ENCODE measurements at regions not wholly inside any gene's neighbourhood (a gene's known extent, or its start where the extent isn't known, plus 50 kb on each side); places are given as distances from the start of the nearest gene placed in this dataset.

- no peak for DNase-seq (ENCODE audit: low read depth)
These were observed 363.8 kb upstream of the USP15 start for GRCh38 chr12:61896436-61896835.

- DNase-seq (ENCODE audit: low read depth): no peak
These were observed 357.8 kb upstream of the USP15 start for GRCh38 chr12:61902403-61902802.

- DNase-seq (ENCODE audit: low read depth): no peak
These were observed 349.1 kb upstream of the USP15 start for GRCh38 chr12:61911113-61911512.

- no peak for DNase-seq (ENCODE audit: low read depth)
These were observed 344.8 kb upstream of the USP15 start for GRCh38 chr12:61915420-61915819.

- no peak for DNase-seq (ENCODE audit: low read depth)
These were observed 343.4 kb upstream of the USP15 start for GRCh38 chr12:61916831-61917230.

DNA sequence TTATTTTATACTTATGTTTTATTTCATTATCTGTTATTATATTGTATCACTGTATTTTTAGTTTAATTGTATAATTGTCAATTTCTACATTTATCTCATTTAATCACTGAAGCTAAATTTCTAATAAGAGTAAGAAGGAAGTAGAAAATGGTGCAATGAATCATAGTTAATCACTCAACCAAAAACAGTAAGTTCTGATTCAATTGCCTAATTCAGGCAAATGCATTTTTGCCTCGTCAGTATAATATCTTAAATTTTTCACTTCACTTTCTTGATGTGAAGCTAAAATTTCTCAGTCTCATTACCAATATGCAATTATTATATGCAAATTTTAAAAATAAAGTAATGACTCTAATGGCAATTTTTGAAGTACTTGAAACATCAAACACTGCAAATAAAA lies 340.5 kb upstream of the USP15 start:
- no peak for DNase-seq (ENCODE audit: low read depth)

DNA sequence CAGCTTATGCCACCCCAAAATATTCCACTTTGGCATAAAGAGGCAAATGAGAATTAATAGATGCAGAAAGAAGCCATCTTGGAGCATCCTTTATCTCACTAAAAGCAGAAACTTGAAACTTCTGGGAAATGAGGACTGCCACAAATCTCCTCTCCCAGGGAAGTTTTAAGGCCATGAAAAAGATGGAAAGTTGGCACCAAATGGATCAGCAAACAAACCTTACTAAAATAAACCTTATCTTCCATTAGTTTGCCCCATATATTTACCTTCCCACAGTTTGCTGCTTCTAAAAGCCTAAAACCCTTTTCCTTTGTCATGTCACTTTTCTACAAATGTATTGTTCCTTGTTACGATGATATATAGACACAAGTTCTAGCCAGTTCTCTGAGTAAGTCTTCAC lies 340.0 kb upstream of the USP15 start:
- DNase-seq (ENCODE audit: low read depth): no peak

- no peak for DNase-seq (ENCODE audit: low read depth)
These were observed 337.1 kb upstream of the USP15 start for GRCh38 chr12:61923152-61923551.

- no peak for DNase-seq (ENCODE audit: low read depth)
These were observed 325.6 kb upstream of the USP15 start for GRCh38 chr12:61934564-61934963.

DNA sequence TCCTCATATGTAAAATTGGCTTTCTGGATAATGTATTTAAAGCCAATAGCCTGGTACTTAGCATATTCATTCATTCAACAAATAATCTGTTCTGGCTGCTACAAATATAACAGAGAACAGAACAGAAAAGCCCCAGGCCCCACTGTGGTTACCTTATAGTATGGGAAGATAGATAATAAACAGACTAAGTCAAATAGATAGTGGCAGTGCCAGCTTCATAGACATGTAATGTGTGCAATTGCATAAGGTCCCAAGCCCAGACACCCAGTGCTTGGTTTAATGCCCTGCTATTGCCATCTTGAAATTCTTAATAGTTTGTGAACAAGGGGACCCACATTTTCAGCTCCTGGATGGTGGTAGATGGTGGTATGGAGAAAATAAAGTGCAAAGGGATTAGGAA lies 320.2 kb upstream of the USP15 start:
- DNase-seq (ENCODE audit: low read depth): no peak

- no peak for DNase-seq (ENCODE audit: low read depth)
These were observed 303.7 kb upstream of the USP15 start for GRCh38 chr12:61956545-61956944.

GRCh38 chr12:61974461-61974860 lies 285.7 kb upstream of the USP15 start:
- DNase-seq (ENCODE audit: low read depth): no peak

GRCh38 chr12:61985830-61986229 lies 274.4 kb upstream of the USP15 start:
- DNase-seq (ENCODE audit: low read depth): no peak

GRCh38 chr12:61987173-61987572 lies 273.0 kb upstream of the USP15 start:
- DNase-seq (ENCODE audit: low read depth): no peak

GRCh38 chr12:61991661-61992060 lies 268.5 kb upstream of the USP15 start:
- no peak for DNase-seq (ENCODE audit: low read depth)

- DNase-seq (ENCODE audit: low read depth): peak; percentile 11
These were observed 266.4 kb upstream of the USP15 start for GRCh38 chr12:61993734-61994345.

- DNase-seq (ENCODE audit: low read depth): no peak
These were observed 263.5 kb upstream of the USP15 start for GRCh38 chr12:61996717-61997116.

- DNase-seq (ENCODE audit: low read depth): no peak
These were observed 261.4 kb upstream of the USP15 start for GRCh38 chr12:61998791-61999190.

DNA sequence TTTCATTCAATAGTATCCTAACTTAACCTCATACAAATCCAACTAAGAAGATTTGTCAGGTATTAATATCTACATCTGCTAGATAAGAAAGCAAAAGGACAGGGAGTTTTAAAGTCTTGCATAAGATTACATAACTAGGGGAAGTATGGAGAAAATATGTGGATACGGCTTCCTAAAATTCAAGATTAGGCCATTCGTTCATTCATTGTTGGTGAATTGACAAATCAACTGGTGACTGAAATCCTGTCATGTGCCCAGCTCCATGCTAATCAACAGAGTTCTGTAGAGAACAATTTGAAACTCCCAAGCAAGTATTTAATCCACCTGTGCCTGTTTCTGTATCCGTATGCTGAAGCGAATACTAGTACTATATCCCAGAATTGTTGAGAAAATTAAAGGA lies 260.9 kb upstream of the USP15 start:
- no peak for DNase-seq (ENCODE audit: low read depth)

- no peak for DNase-seq (ENCODE audit: low read depth)
These were observed 258.8 kb upstream of the USP15 start for GRCh38 chr12:62001424-62001823.

GRCh38 chr12:62003226-62003625 lies 257.0 kb upstream of the USP15 start:
- no peak for DNase-seq (ENCODE audit: low read depth)

DNA sequence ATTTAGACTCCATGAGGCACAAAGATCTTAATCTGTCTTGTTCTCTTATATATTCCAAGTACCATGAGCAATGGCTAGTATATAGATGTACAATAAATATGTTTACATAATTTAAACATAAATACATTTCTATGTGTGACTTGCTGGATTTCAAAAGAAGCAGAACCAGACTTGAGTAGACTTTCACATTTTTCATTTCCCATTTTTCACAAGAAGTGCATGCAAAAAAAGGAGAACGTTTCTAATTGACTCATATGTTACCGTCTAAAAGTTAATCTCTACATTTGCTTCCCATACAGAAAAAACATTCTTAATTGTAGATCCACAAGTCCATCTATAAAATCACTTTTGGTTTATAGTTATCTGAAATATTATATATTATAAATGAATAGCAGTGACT lies 256.5 kb upstream of the USP15 start:
- no peak for DNase-seq (ENCODE audit: low read depth)

- DNase-seq (ENCODE audit: low read depth): no peak
These were observed 254.6 kb upstream of the USP15 start for GRCh38 chr12:62005615-62006014.

DNA sequence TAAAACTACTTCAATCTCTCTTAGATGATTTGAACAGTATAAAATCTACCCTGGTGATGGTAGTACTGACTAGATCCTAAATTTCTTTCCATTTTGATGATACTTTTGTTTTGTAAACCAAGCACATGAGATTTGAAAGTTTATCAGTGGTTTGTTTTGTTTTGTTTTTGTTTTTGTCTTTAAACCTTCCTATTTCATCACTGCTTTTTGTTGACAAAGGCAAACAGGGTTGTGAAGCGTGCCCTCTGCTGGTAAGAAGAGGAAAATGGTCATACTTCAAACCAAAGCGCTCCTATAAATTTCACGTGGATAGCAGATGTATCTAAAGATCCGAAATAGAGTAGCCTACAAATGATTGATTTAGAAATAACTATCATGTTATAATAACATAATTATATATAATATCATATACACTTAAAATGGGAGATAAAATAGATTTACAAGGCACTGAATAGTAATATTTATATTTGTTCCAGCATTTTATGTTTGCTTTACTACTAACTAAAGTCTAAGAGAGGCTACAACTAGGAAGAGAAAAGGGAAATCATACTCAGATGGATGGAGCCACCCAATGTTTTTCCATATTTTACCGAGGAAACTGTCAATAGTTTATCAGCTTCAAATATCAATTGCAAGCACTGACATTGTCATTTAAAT lies 254.0 kb upstream of the USP15 start:
- peak; percentile 2 for DNase-seq (ENCODE audit: low read depth)

Data from HS-27A (cell line).